ENCODE measurements at regions not wholly inside any gene's neighbourhood (a gene's known extent, or its start where the extent isn't known, plus 50 kb on each side); places are given as distances from the start of the nearest gene placed in this dataset.

- H3K4me3 ChIP-seq (ENCODE audit: low read depth, low read length): no peak overlapping the region
- TF ChIP-seq CTCF (conservative IDR thresholded peaks at IDR 0.05; ENCODE audit: low read depth, low read length): no peak
- DNase-seq (ENCODE audit: low read depth): no peak
Measured at GRCh38 chr10:8227246-8227645, 172.8 kb downstream of the GATA3 start.

- DNase-seq (ENCODE audit: low read depth): no peak
- TF ChIP-seq CTCF (conservative IDR thresholded peaks at IDR 0.05; ENCODE audit: low read depth, low read length): no peak
- no peak overlapping the region for H3K4me3 ChIP-seq (ENCODE audit: low read depth, low read length)
Measured at GRCh38 chr10:8229153-8229552, 174.7 kb downstream of the GATA3 start.

GRCh38 chr10:8230902-8231301 lies 176.4 kb downstream of the GATA3 start:
- no peak for DNase-seq (ENCODE audit: low read depth)
- H3K4me3 ChIP-seq (ENCODE audit: low read depth, low read length): no peak overlapping the region
- no peak for TF ChIP-seq CTCF (conservative IDR thresholded peaks at IDR 0.05; ENCODE audit: low read depth, low read length)

GRCh38 chr10:8233049-8233448 lies 178.6 kb downstream of the GATA3 start:
- no peak for DNase-seq (ENCODE audit: low read depth)
- H3K4me3 ChIP-seq (ENCODE audit: low read depth, low read length): no peak overlapping the region
- no peak for TF ChIP-seq CTCF (conservative IDR thresholded peaks at IDR 0.05; ENCODE audit: low read depth, low read length)

GRCh38 chr10:8233832-8234259 lies 179.4 kb downstream of the GATA3 start:
- no peak overlapping the region for H3K4me3 ChIP-seq (ENCODE audit: low read depth, low read length)
- DNase-seq (ENCODE audit: low read depth): no peak
- TF ChIP-seq CTCF (conservative IDR thresholded peaks at IDR 0.05; ENCODE audit: low read depth, low read length): no peak

- no peak for DNase-seq (ENCODE audit: low read depth)
- no peak overlapping the region for H3K4me3 ChIP-seq (ENCODE audit: low read depth, low read length)
- no peak for TF ChIP-seq CTCF (conservative IDR thresholded peaks at IDR 0.05; ENCODE audit: low read depth, low read length)
Measured at GRCh38 chr10:8235253-8236027, 181.0 kb downstream of the GATA3 start.

GRCh38 chr10:8238986-8239385 lies 184.5 kb downstream of the GATA3 start:
- DNase-seq (ENCODE audit: low read depth): no peak
- TF ChIP-seq CTCF (conservative IDR thresholded peaks at IDR 0.05; ENCODE audit: low read depth, low read length): no peak
- no peak overlapping the region for H3K4me3 ChIP-seq (ENCODE audit: low read depth, low read length)

All from choroid plexus epithelial cell (primary cell).